Activated naive CD4-positive, alpha-beta T cell treated with anti-CD3 and anti-CD28 coated beads for 36 hours (primary cell): ENCODE measurements at regions not wholly inside any gene's neighbourhood (a gene's known extent, or its start where the extent isn't known, plus 50 kb on each side); places are given as distances from the start of the nearest gene placed in this dataset.
A peak's percentile ranks its signal among the peaks of the same experiment; 100 is the strongest.

Experiments used
- CTCF ChIA-PET: fragments of 350-600 bp; sonication (Branson Sonifier 250); formaldehyde crosslinking; loops from one replicate; lab custom pipeline; 2021; ENCODE audit warnings: antibody characterized with exemption; lab: Charles Lee
- DNase-seq: peaks from one replicate; pipeline ENCODE4 v3.0.0-alpha.2; 2020
- H3K27ac Mint-ChIP-seq: one replicate; pipeline ENCODE4 v1.8.0; 2021; ENCODE audit warnings: mild to moderate bottlenecking, mixed read lengths
- H3K27me3 Mint-ChIP-seq: one replicate; pipeline ENCODE4 v1.8.0; 2021; ENCODE audit warnings: low read depth, mixed read lengths
- H3K36me3 Mint-ChIP-seq: one replicate; pipeline ENCODE4 v1.8.0; 2021; ENCODE audit warnings: low read depth, mixed read lengths
- H3K4me1 Mint-ChIP-seq: one replicate; pipeline ENCODE4 v1.8.0; 2021; ENCODE audit warnings: low read depth, mixed read lengths
- H3K4me3 Mint-ChIP-seq: one replicate; pipeline ENCODE4 v1.8.0; 2021; ENCODE audit warnings: mild to moderate bottlenecking, moderate library complexity, mixed read lengths
- H3K9me3 Mint-ChIP-seq: one replicate; pipeline ENCODE4 v1.8.0; 2021; ENCODE audit warnings: mixed read lengths
- intact Hi-C: fragments of 100-400 bp; cut with micrococcal nuclease; formaldehyde crosslinking; loops from one replicate; pipeline ENCODE4 v1.15.1; 2023

DNA sequence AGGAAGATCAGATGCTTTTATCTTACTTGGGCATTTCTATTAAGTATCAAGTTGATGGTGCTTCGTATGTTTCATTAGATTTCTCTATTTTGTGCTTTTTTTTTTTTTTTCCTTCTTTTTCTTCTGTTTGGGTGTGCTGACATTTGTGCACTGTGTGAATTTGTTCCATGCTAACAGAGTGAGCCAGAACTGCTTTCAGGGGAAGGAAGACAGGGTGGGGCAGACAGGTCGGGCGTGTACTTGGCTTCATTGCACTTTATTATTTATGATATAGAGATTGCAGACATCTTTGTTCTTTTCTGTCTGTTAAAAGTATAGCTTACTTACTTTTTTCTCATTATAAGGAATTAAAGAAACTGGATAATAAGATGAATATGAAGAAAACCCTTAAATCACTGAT, 112.2 kb downstream of the FGF18 start:
- Mint-ChIP-seq H3K4me1 (peaks cover 7% of the 10 kb centered on the region), H3K9me3 (no peaks in the 10 kb centered on the region), H3K4me3 (no peak overlapping the region), H3K27ac (no peak overlapping the region), H3K27me3 (peaks cover 16% of the 10 kb centered on the region), H3K36me3 (no peaks in the 10 kb centered on the region)
- CTCF ChIA-PET, result no interaction called here
- intact Hi-C loops, result no loop called here
- DNase-seq, result no peak

DNA sequence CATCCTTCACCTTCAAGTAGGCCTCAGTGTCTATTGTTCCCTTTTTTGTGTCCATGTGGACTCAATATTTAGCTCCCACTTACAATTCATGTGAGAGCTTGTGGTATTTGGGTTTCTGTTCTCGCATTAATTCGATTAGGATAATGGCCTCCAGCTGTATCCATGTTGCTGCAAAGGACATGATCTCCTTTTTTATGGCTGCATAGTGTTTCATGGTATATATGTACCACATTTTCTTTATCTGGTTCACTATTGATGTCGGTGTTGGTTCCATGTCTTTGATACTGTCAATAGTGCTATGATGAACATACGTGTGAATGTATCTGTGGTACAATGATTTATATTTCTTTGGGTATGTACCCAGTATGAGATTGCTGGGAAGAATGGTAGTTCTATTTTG, 113.7 kb downstream of the FGF18 start:
- Mint-ChIP-seq H3K27me3 (peaks cover 22% of the 10 kb centered on the region), H3K36me3 (no peaks in the 10 kb centered on the region), H3K4me3 (no peak overlapping the region), H3K4me1 (peaks cover 7% of the 10 kb centered on the region), H3K9me3 (no peaks in the 10 kb centered on the region), H3K27ac (no peak overlapping the region)
- intact Hi-C loops, result no loop called here
- CTCF ChIA-PET, result no interaction called here
- no peak for DNase-seq

- no peaks in the 10 kb centered on the region for H3K36me3 Mint-ChIP-seq
- no peak overlapping the region for H3K4me3 Mint-ChIP-seq
- peaks cover 28% of the 10 kb centered on the region for H3K27me3 Mint-ChIP-seq
- CTCF ChIA-PET, result interaction anchor here (0.6 kb wide), 1 partner anchor 8 kb away, joined by 4 read pairs; no protein-coding TSS in a partner anchor
- intact Hi-C loops, result no loop called here
- DNase-seq, result peak; percentile 48
- H3K4me1 Mint-ChIP-seq, result peaks cover 7% of the 10 kb centered on the region
- no peak overlapping the region for H3K27ac Mint-ChIP-seq
- H3K9me3 Mint-ChIP-seq, result no peaks in the 10 kb centered on the region
These were observed 114.8 kb downstream of the FGF18 start for GRCh38 chr5:171534043-171534895.

GRCh38 chr5:171535162-171535561, 115.7 kb downstream of the FGF18 start:
- Mint-ChIP-seq H3K4me3 (no peak overlapping the region), H3K36me3 (no peaks in the 10 kb centered on the region), H3K4me1 (peaks cover 7% of the 10 kb centered on the region), H3K27me3 (peaks cover 31% of the 10 kb centered on the region), H3K27ac (no peak overlapping the region), H3K9me3 (no peaks in the 10 kb centered on the region)
- intact Hi-C loops, result no loop called here
- no peak for DNase-seq
- CTCF ChIA-PET, result no interaction called here

DNA sequence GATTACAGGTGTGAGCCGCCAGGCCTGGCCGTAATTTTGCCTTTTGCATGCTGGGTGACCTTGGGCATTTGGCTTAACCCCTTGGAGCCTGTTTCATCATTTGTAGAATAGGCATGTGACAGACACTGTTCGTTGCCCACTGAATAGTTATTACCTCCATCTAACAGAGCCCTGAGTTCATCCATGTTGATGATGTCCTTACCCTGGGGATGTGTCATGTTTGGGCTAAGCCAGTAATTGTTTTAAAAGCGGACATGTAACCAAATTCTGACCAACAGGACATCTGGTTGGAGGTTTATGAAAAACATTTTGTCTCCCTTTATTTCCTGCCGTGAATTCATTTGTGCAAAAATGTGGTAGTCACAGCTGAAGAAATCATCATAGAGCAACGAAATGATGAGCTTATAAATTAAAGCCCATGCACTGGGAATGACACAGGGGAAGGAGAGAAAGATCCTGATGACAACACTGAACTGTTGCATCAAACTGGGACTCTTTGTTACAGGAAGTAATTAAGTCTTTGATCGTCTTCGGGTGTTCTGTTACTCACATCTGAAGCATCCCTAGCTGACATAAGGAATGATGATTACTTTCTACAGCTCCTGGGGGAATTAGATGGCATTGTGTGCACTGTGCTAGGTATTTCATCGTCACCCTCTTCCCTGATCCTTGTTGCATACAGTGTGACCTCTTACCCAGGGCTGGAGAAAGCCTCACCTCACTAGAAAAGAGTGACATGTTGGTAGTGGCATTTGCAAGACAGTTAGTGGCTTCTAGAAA, 117.8 kb downstream of the FGF18 start:
- CTCF ChIA-PET, result no interaction called here
- DNase-seq, result no peak
- no peak overlapping the region for H3K27ac Mint-ChIP-seq
- H3K27me3 Mint-ChIP-seq, result peaks cover 37% of the 10 kb centered on the region
- peaks cover 7% of the 10 kb centered on the region for H3K4me1 Mint-ChIP-seq
- no peaks in the 10 kb centered on the region for H3K36me3 Mint-ChIP-seq
- no peak overlapping the region for H3K4me3 Mint-ChIP-seq
- intact Hi-C loops, result no loop called here
- H3K9me3 Mint-ChIP-seq, result no peaks in the 10 kb centered on the region

GRCh38 chr5:171537923-171538537, 118.6 kb downstream of the FGF18 start:
- DNase-seq, result no peak
- Mint-ChIP-seq H3K4me3 (no peak overlapping the region), H3K9me3 (no peaks in the 10 kb centered on the region), H3K27me3 (peaks cover 35% of the 10 kb centered on the region), H3K27ac (no peak overlapping the region), H3K4me1 (peaks cover 7% of the 10 kb centered on the region), H3K36me3 (no peaks in the 10 kb centered on the region)
- CTCF ChIA-PET, result no interaction called here
- intact Hi-C loops, result no loop called here

- Mint-ChIP-seq H3K27ac (no peak overlapping the region), H3K4me3 (no peak overlapping the region), H3K9me3 (no peaks in the 10 kb centered on the region), H3K4me1 (peaks cover 7% of the 10 kb centered on the region), H3K36me3 (no peaks in the 10 kb centered on the region), H3K27me3 (peaks cover 35% of the 10 kb centered on the region)
- intact Hi-C loops, result no loop called here
- no peak for DNase-seq
- CTCF ChIA-PET, result no interaction called here
These were observed 119.2 kb downstream of the FGF18 start for GRCh38 chr5:171538681-171539080.

DNA sequence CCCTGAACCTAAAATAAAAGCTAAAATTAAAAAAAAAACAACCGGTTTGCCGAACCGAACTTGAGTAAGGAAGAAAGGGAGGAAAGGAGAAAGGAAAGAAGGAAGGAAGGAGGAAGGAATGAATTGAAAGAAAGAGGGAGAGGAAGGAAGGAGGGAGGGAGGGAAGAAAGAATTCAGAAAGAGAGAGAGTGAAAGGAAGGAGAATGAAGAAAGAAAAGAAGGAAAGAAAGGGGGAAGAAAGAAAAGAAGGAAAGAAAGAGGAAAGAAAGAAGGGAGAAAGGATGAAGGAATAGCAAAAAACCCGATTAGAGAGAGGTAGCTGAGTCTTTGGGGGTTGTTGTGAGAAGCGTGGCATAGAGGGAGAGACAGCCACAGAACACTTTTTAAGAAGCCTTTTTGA, 121.4 kb downstream of the FGF18 start:
- CTCF ChIA-PET, result no interaction called here
- Mint-ChIP-seq H3K9me3 (no peaks in the 10 kb centered on the region), H3K4me3 (no peak overlapping the region), H3K4me1 (no peaks in the 10 kb centered on the region), H3K36me3 (no peaks in the 10 kb centered on the region), H3K27ac (no peak overlapping the region), H3K27me3 (peaks cover 32% of the 10 kb centered on the region)
- intact Hi-C loops, result no loop called here
- DNase-seq, result no peak

- no peaks in the 10 kb centered on the region for H3K4me1 Mint-ChIP-seq
- DNase-seq, result no peak
- no peaks in the 10 kb centered on the region for H3K9me3 Mint-ChIP-seq
- H3K4me3 Mint-ChIP-seq, result no peak overlapping the region
- CTCF ChIA-PET, result no interaction called here
- no peaks in the 10 kb centered on the region for H3K36me3 Mint-ChIP-seq
- no peak overlapping the region for H3K27ac Mint-ChIP-seq
- intact Hi-C loops, result no loop called here
- peaks cover 28% of the 10 kb centered on the region for H3K27me3 Mint-ChIP-seq
These were observed 121.9 kb downstream of the FGF18 start for GRCh38 chr5:171541341-171541776.

GRCh38 chr5:171542525-171543140, 123.2 kb downstream of the FGF18 start:
- Mint-ChIP-seq H3K4me3 (no peak overlapping the region), H3K4me1 (no peaks in the 10 kb centered on the region), H3K27ac (no peak overlapping the region), H3K36me3 (no peaks in the 10 kb centered on the region), H3K27me3 (peaks cover 19% of the 10 kb centered on the region), H3K9me3 (no peaks in the 10 kb centered on the region)
- intact Hi-C loops, result no loop called here
- CTCF ChIA-PET, result no interaction called here
- no peak for DNase-seq

- no peaks in the 10 kb centered on the region for H3K36me3 Mint-ChIP-seq
- CTCF ChIA-PET, result no interaction called here
- intact Hi-C loops, result no loop called here
- H3K4me1 Mint-ChIP-seq, result no peaks in the 10 kb centered on the region
- H3K27me3 Mint-ChIP-seq, result peaks cover 19% of the 10 kb centered on the region
- no peak overlapping the region for H3K4me3 Mint-ChIP-seq
- H3K27ac Mint-ChIP-seq, result no peak overlapping the region
- no peak for DNase-seq
- H3K9me3 Mint-ChIP-seq, result no peaks in the 10 kb centered on the region
These were observed 123.8 kb downstream of the FGF18 start for GRCh38 chr5:171543148-171543815.
